ENCODE measurements at regions not wholly inside any gene's neighbourhood (a gene's known extent, or its start where the extent isn't known, plus 50 kb on each side); places are given as distances from the start of the nearest gene placed in this dataset.
A peak's percentile ranks its signal among the peaks of the same experiment; 100 is the strongest.
"Not testable (repeated sequence)": the region's sequence is repeated elsewhere in the genome, so short reads cannot be mapped to it uniquely, and the experiment has no call there.

- DNase-seq (ENCODE audit: low spot score): not testable (repeated sequence)
Measured at GRCh38 chr17:30638968-30639367, 161.8 kb downstream of the GOSR1 start.

DNA sequence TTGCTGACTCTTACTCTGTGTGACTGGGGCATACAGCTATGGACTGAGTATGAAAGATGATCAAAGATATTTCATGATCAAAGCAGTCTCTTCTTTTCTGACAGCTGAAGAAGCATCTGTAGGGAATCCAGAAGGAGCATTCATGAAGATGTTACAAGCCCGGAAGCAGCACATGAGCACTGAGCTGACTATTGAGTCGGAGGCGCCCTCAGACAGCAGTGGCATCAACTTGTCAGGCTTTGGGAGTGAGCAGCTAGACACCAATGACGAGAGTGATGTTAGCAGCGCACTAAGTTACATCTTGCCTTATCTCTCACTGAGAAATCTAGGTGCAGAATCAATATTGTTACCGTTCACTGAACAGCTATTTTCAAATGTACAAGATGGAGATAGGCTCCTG, 154.4 kb downstream of the GOSR1 start:
- not testable (repeated sequence) for DNase-seq (ENCODE audit: low spot score)

DNA sequence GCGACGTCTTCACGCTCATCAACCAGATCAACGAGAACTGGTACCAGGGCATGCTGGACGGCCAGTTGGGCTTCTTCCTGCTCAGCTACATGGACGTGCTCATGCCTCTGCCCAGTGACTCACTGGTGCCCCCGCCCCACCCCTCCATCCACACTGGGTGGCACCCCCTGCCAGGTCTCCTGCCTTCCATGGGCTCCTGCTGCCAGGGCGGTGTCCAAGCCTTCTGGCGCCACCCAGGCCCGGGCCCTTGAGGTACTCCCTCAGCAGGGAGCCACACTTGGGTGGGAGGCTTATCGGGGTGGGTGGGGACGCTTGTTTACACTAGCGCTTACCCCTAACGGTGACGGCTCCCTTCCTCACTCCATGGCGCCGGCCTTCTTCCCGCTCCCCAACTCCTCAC, 148.2 kb downstream of the GOSR1 start:
- DNase-seq (ENCODE audit: low spot score): not testable (repeated sequence)

DNA sequence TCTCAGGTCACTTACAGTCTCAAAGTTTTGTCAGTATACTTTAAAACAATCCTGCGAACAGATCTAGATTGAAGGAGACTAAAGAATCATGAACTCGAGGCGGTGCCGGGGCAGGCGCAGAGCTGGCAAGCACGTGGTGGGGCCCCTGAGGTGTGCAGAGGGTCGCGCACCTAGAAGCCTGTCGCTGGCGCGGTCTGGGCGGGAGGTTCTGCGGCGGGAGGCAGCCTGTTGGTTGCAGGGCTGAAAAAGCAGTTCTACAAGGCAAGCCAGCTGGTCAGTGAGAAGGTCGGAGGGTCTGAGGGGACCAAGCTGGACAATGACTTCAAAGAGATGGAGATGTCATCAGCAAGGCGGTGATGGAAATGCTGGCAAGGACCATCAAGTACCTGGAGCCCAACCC, 147.0 kb downstream of the GOSR1 start:
- DNase-seq (ENCODE audit: low spot score): not testable (repeated sequence)

GRCh38 chr17:30609682-30610081, 132.5 kb downstream of the GOSR1 start:
- DNase-seq (ENCODE audit: low spot score): not testable (repeated sequence)

- DNase-seq (ENCODE audit: low spot score): no peak
Measured at GRCh38 chr17:30605523-30605922, 128.3 kb downstream of the GOSR1 start.

DNA sequence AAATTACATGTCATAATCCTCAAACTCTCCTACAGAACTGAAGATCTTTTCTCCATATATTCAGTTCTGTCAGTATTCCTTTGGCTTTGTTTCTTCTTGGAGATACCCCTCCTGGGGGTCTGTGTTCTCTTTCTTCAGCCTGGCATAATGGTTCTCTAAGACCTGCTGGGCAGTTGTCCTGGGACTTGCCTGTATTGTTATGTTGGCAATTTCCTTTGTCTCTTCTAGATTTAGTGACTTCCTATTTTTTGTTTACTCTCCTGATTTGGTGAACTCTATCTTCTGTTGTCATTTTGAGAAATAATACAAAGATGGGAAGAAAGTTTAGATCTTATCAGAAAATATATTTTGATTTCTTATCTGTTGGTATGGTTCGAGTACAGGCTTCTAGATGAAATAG, 127.8 kb downstream of the GOSR1 start:
- DNase-seq (ENCODE audit: low spot score): no peak

DNA sequence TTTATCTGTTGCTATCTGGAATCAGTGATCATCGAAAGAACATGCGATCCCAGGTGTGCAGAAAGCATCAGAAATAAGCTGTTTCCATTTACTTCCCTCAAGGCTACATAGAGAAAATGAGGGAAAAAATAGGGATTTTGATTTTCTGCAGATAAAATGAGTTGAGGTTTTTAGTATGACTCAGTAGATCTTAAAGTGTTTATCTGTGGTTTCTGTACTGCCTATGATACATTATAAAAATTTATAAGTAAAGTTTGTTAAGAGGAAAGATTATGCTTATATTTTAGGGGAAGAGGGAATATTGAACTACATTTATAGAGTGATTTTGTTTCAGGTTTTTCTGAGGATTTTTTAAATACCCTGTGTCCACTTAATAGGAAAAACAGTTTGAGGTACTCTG, 125.2 kb downstream of the GOSR1 start:
- DNase-seq (ENCODE audit: low spot score): not testable (repeated sequence)

DNA sequence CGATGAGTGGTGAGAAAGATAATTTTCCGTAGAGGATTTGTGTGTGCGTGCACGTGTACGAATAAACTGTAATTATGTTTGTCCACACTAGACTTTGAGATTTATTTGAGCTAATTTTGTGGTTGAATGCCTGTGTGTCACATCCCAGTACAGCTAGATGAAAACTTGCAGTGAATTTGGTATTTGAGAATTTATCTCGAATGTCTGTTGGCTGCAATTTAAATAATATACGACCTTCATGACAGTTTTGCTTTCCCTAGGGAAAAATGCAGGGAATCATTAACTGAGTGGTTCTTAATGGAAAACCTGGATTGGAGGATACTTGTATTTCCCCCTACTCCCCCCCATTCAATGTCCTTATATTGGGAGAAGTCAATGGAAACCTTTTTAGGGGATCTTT, 124.8 kb downstream of the GOSR1 start:
- not testable (repeated sequence) for DNase-seq (ENCODE audit: low spot score)

- DNase-seq (ENCODE audit: low spot score): no peak
Measured at GRCh38 chr17:30600830-30601494, 123.8 kb downstream of the GOSR1 start.

DNA sequence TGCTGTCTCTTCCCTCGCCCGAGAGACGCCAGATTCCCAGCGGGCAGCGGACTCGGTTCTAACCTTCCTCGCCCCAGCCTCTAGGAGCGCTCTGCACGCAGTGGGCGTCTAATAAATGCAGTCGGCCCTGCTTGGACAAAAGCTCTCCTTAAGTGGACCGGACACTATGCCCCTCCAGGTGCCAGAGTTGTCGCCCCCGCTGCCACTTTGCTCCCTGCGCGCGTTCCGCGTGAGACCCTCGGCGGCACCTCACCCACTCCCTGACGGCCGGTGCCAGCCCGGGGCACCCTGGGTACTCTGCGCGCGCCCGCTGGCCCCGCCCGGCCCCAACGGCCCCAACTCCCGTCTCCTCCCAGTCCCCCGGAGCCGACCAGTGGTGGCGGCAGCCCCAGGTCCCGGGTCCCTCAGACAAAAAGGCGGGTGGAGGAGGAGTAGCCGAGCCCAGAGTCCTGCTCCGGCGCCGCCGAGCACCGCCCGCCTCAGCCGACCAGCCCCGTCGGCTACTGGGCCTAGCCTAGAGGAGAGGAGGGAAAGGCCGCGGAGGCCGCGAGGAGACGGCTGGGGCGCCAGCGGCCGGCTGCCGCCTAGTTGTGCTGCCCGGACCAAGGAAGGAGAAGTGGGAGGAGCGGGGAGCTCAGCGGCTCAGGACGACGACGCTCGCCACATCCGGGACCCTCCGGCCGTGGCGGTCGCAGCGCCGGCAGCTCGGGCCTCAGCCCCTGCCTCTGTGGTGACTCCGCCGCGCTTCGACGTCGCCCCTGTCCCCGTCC, 123.0 kb downstream of the GOSR1 start:
- peak; percentile 42 for DNase-seq (ENCODE audit: low spot score)

- no peak for DNase-seq (ENCODE audit: low spot score)
Measured at GRCh38 chr17:30599428-30600059, 122.3 kb downstream of the GOSR1 start.

DNA sequence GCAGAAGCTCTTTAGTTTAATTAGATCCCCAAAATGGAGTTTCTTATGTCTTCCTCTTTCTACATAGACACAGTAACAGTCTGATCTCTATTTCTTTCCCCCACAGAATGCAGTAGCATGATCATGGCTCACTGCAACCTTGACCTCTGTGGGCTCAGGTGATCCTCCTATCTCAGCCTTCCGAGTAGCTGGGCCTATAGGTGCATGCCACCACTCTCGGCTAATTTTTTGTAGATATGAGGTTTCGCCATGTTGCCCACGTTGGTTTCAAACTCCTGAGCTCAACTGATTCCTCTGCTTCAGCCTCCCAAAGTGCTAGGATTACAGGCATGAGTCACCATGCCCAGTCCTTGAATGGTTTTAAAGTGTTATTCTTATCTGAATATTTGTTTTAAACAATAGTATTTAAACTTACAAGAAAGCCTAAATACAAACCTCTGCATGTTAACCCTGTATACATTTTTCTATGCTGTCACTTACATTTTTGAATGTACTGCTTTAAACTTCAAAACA, 120.6 kb downstream of the GOSR1 start:
- DNase-seq (ENCODE audit: low spot score): no peak

DNA sequence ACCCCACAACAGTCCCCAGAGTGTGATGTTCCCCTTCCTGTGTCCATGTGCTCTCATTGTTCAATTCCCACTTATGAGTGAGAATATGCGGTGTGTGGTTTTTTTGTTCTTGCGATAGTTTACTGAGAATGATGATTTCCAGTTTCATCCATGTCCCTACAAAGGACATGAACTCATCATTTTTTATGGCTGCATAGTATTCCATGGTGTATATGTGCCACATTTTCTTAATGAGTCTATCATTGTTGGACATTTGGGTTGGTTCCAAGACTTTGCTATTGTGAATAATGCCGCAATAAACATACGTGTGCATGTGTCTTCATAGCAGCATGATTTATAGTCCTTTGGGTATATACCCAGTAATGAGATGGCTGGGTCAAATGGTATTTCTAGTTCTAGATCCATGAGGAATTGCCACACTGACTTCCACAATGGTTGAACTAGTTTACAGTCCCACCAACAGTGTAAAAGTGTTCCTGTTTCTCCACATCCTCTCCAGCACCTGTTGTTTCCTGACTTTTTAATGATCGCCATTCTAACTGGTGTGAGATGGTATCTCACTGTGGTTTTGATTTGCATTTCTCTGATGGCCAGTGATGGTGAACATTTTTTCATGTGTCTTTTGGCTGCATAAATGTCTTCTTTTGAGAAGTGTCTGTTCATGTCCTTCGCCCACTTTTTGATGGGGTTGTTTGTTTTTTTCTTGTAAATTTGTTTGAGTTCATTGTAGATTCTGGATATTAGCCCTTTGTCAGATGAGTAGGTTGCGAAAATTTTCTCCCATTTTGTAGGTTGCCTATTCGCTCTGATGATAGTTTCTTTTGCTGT, 120.0 kb downstream of the GOSR1 start:
- DNase-seq (ENCODE audit: low spot score): not testable (repeated sequence)

GRCh38 chr17:30594953-30595371, 117.8 kb downstream of the GOSR1 start:
- DNase-seq (ENCODE audit: low spot score): not testable (repeated sequence)

DNA sequence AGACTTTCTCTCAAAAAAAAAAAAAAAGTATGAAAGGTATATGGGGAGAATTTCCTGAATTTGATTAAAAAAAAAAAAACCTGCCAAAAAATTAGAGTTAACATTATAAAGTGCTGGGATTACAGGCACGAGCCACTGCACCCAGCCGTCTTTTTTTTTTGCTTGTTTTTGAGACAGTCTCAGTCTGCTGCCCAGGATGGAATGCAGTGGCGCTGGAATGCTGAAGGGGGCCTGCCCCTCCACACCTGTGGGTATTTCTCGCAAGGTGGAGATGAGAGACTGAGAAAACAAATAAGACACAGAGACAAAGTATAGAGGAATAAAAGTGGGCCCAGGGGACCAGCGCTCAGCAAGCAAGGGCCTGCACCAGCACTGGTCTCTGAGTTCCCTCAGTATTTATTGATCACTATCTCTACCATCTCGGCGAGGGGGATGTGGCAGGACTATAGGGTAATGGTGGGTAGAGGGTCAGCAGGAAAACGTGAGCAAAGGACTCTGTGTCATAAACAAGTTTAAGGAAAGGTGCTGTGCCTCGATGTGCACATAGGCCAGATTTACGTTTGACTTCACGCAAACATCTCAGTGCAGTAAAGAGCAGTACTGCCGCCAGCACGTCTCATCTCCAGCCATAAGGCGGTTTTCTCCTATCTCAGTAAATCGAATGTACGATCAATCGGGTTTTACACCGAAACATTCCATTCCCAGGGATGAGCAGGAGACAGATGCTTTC, 117.2 kb downstream of the GOSR1 start:
- no peak for DNase-seq (ENCODE audit: low spot score)

- DNase-seq (ENCODE audit: low spot score): no peak
Measured at GRCh38 chr17:30590081-30590733, 113.0 kb downstream of the GOSR1 start.

GRCh38 chr17:30589431-30589830, 112.2 kb downstream of the GOSR1 start:
- DNase-seq (ENCODE audit: low spot score): no peak

GRCh38 chr17:30588798-30589247, 111.6 kb downstream of the GOSR1 start:
- DNase-seq (ENCODE audit: low spot score): no peak

DNA sequence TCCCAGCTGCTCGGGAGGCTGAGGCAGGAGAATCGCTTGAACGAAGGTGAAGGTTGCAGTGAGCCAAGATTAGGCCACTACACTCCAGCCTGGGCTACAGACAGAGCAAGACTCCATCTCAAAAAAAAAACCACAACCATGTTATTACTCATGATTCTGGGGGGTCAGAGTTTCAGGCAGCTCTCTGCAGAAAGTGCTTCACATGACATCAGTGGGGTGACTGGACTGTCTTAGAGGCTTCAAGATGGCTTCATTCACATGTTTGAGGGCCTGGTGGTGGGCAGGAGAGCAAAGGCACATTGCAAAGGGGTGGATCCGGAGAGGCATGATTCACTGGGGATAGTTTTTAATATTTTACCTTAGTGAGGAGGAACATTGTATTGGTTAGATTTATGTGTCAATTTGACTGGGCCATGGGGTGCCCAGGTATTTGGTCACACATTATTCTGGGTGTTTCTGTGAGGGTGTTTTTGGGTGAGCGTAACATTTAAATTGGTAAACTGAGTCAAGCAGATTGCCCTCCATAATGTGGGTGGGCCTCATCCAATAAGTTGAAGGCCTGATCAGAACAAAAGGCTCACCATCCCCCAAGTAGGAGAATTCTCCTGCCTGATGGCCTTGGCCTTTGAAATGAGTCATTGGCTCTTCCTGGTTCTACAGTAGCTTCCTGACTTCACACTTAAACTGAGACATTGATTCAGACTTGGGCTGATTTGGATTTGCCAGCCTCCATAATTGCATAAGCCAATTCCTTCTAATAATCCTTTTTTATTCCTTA, 109.8 kb downstream of the GOSR1 start:
- DNase-seq (ENCODE audit: low spot score): no peak
